ENCODE measurements at regions not wholly inside any gene's neighbourhood (a gene's known extent, or its start where the extent isn't known, plus 50 kb on each side); places are given as distances from the start of the nearest gene placed in this dataset.

DNA sequence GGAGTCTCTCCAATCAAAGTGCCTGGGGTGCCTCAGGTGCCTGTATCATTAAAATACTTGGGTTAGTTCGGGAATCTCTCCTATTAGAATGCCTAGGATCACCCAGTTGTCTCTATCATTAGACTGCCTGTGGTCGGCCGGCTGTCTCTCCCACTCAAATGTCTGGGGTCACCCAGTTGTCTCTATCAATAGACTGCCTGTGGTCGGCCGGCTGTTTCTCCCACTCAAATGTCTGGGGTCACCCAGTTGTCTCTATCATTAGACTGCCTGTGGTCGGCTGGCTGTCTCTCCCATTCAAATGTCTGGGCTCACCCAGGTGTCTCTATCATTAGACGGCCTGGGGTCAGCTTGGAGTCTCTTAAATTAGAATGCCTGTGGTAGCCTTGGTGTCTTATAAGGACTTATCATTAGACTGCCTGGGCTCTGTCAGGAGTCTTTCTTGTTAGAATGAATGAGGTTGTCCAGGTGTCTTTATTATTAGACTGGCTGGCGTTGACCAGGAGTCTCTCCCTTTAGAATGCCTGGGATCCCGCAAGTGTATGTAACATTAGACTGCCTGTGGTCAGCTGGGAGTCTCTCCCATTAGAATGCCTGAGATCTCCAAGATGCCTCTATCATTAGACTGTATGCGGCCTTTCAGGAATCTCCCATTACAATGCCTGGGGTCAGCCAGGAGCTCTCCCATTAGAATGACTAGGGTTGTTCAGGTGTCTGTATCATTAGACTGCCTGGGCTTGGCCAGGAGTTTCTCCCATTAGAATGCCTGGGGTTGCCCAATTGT, 1555.5 kb downstream of the UQCRFS1 start:
- DNase-seq (ENCODE audit: low read depth in 2 of 2): no peak

DNA sequence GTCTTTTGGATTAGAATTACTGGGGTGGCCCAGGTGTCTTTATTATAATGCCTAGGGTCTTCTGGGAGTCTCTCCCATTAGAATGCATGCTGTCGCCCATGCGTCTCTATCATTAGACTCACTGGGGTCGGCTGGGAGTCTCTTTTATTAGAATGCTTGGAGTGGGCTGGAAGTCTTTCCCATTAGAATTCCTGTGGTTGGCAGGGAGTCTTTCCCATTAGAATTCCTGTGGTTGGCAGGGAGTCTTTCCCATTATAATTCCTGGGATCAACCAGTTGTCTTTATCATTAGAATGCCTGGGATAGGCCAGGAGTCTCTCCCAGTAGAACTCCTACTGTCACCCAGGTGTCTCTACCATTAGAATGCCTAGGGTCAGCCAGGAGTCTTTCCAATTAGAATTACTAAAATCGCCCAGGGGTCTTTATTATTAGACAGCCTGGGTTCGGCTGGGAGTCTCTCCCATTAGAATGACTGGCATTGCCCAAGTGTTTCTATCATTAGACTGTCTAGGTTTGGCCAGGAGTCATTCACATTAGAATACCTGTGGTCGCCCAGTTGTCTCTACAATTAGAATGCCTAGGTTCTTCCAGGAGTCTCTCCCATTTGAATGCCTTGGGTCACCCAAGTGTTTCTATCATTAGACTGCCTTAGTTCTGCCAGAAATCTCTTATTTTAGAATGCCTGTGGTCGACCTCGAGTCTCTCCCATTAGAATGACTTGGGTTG, 1558.5 kb downstream of the UQCRFS1 start:
- no peak for DNase-seq (ENCODE audit: low read depth in 2 of 2)

DNA sequence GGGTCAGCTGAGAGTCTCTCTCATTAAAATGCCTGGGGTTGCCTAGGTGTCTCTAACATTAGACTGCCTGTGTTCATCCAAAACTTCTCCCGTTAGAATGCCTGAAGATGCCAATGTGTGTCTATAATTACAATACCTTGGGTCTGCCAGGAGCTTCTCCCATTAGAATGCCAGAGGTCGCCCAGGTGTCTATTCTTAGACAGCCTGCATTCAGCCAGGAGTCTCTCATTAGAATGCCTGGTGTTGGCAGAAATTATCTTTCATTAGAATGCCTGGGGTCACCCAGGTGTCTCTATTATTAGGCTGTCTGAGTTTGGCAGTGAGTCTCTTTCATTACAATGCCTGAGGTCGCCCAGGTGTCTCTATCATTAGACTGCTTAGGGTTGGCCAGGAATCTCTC, 1560.2 kb downstream of the UQCRFS1 start:
- no peak for DNase-seq (ENCODE audit: low read depth in 2 of 2)

DNA sequence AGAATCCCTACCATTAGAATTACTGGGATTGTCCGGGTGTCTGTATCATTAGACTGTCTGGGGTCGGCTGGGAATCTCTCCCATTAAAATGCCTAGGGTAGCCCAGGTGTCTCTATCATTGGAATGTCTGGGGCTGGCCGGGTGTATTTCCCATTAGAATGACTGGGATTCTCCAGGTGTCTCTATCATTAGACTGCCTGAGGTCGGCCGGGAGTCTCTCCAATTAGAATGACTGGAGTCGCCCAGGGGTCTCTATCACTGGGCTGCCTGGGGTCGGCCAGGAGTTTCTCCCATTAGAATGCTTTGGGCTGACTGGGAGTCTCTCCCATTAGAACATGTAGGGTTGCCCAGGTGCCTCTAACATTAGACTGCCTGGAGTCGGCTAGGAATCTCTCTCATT, 1560.7 kb downstream of the UQCRFS1 start:
- DNase-seq (ENCODE audit: low read depth in 2 of 2): no peak

DNA sequence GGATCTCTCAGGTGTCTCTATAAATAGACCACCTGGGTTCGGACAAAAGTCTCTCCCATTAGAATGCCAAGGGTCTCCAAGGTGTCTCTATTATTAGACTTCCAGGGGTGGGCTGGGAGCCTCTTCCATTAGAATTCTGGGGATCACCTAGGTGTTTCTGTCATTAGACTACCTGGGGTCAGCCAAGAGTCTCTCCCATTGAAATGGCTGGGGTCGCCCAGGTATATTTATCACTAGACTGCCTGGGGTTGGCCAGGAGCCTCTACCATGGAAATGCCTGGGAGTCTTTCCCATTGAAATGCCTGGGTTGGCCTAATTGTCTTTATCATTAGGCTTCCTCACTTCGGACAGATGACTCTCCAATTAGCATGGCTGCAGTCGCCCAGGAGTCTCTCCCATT, 1565.5 kb downstream of the UQCRFS1 start:
- no peak for DNase-seq (ENCODE audit: low read depth in 2 of 2)

DNA sequence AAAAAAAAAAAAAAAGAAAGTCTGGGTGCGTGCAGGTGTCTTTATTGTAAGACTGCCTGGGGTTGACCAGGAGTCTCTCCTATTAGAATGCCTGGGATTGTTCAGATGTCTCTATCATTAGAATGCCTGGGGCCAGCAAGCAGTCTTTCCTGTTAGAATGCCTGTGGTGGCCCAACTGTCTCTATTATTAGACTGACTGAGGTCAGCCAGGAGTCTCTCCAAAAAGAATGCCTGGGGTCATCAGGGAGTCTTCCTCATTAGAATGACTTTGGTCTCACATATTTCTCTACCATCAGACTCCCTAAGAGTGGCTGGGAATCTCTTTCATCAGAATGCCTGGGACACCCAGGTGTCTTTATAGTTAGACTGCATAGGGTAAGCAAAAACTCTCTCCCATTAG, 1577.5 kb downstream of the UQCRFS1 start:
- no peak for DNase-seq (ENCODE audit: low read depth in 2 of 2)

DNA sequence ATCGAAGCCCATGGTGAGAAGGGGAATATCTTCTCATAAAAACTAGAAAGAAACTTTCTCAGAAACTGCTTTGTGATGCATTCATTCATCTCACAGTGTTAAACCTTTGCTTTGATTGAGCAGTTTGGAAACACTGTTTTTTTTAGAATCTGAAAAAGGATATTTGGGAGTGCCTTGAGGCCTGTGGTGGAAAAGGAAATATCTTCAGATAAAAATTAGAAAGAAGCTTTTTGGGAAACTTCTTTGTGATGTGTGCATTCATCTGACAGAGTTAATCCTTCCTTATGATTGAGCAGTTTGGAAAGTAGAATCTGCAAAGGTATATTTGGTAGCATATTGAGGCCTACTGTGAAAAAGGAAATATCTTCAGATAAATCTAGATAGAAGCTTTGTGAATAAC, 1594.9 kb downstream of the UQCRFS1 start:
- DNase-seq (ENCODE audit: low read depth in 2 of 2): no peak

DNA sequence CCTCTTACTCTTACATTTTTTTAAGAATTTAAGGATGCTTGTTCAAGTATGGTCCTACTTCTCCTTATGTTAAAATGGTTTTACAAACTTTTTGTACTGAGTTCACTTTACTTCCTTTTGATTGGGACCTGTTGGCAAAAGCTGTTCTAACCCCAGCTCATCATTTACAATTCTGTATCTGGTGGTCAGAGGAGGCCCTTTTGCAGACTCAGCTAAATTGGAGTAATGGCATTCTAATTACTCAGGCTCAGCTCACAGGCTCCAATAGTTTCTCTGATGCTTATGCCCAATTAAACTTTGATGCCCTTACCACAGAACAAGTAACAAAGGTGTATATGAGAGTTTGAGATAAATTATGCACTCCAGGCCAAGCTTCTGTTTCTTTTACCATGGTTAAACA, 1632.0 kb downstream of the UQCRFS1 start:
- DNase-seq (ENCODE audit: low read depth in 2 of 2): no peak
